K562 (cell line): ENCODE measurements at regions not wholly inside any gene's neighbourhood (a gene's known extent, or its start where the extent isn't known, plus 50 kb on each side); places are given as distances from the start of the nearest gene placed in this dataset.

ENCODE experiments used
- ATAC-seq: fragments of 200-7000 bp; cut with Tn5 transposase; 3 replicates; pipeline ENCODE4 v1.9.1; 2020; ENCODE audit warnings: moderate library complexity
- BruUV-seq: library from RNA; stranded (reverse); fragments of 400-500 nt; replicated peaks from 2 replicates; lab custom pipeline; 2021; lab: Mats Ljungman, UMichigan
- CTCF ChIA-PET: fragments of 300-600 bp; formaldehyde crosslinking; extraction: SDS; loops from one replicate; lab custom pipeline; 2021; ENCODE audit warnings: low intra/inter-chr PET ratio; lab: Yijun Ruan, JAX
- POLR2A ChIA-PET: fragments of 300-600, 350-650 bp; sonication (Branson Sonifier 250); formaldehyde crosslinking; extraction: SDS; loops from one replicate; lab custom pipeline; 2021; ENCODE audit warnings: antibody characterized with exemption, inconsistent platforms; lab: Yijun Ruan, JAX
- DNase-seq, 4 experiments: peaks; one replicate each; pipeline versions ENCODE4 v3.0.0 to v3.0.0-alpha.2; 2011 to 2018; ENCODE audit warnings: low spot score in 3 of 4, mixed read lengths in 3 of 4; ENCODE audit errors: extremely low read depth in 1 of 4
- FAIRE-seq: peaks from 2 replicates; lab custom pipeline; 2011; peaks lifted over from hg19 to GRCh38; lab: Jason Lieb, UNC
- H2AFZ ChIP-seq: 2 replicates; pipeline ENCODE4 v1.6.0; 2011; ENCODE audit warnings: low read depth, low read length, control low read depth, inconsistent platforms
- H3K27ac ChIP-seq: fragments of 200-600 bp; 3 replicates; pipeline ENCODE4 v1.8.0; 2011; ENCODE audit warnings: low read depth, mild to moderate bottlenecking, control low read depth, inconsistent platforms, low read length, moderate library complexity, mixed read lengths; ENCODE audit errors: extremely low read depth
- H3K27me3 ChIP-seq, 2 experiments: fragments of 300-600 bp in 1 of 2; 2 replicates in 1 of 2; 3 replicates in 1 of 2; pipeline versions ENCODE4 v1.6.0 to v1.8.0; 2011; ENCODE audit warnings: inconsistent platforms in 2 of 2, low read length in 2 of 2, mild to moderate bottlenecking in 1 of 2, mixed read lengths in 1 of 2, moderate library complexity in 1 of 2; ENCODE audit not compliant: control insufficient read depth in 2 of 2, insufficient read depth in 2 of 2
- H3K36me3 ChIP-seq: fragments of 300-600 bp; 3 replicates; pipeline ENCODE4 v1.8.0; 2011; ENCODE audit warnings: mild to moderate bottlenecking, low read length, inconsistent platforms; ENCODE audit not compliant: control insufficient read depth, insufficient read depth
- H3K4me1 ChIP-seq, 2 experiments: fragments of 200-600 bp in 1 of 2; replicated peaks in 1 of 2; 2 replicates in 1 of 2; 3 replicates in 1 of 2; pipeline versions ENCODE4 v1.5.1 to v1.8.0; 2011; ENCODE audit warnings: inconsistent platforms in 2 of 2, low read length in 2 of 2, mild to moderate bottlenecking in 1 of 2, mixed read lengths in 1 of 2, moderate library complexity in 1 of 2; ENCODE audit not compliant: control insufficient read depth in 2 of 2, insufficient read depth in 2 of 2
- H3K4me2 ChIP-seq: 2 replicates; pipeline ENCODE4 v1.6.1; 2011; ENCODE audit warnings: low read length, control low read depth, inconsistent platforms, mixed read lengths; ENCODE audit not compliant: insufficient read depth
- H3K4me3 ChIP-seq: fragments of 200-600 bp; sonication (generic), shearing (Covaris generic); 2 replicates; pipeline ENCODE4 v1.5.1; 2016; ENCODE audit warnings: control low read depth, inconsistent platforms
- H3K79me2 ChIP-seq: fragments of 200-600 bp; 3 replicates; pipeline ENCODE4 v1.8.0; 2011; ENCODE audit warnings: low read length, inconsistent platforms; ENCODE audit not compliant: control insufficient read depth, insufficient read depth
- H3K9ac ChIP-seq, 2 experiments: 2 replicates each; pipeline versions ENCODE4 v1.6.0 to v1.6.1; 2011; ENCODE audit warnings: low read depth in 2 of 2, low read length in 2 of 2, control low read depth in 1 of 2, inconsistent platforms in 1 of 2, mild to moderate bottlenecking in 1 of 2, mixed read lengths in 1 of 2; ENCODE audit not compliant: insufficient read depth in 1 of 2
- H3K9me1 ChIP-seq: one replicate; pipeline ENCODE4 v1.6.0; 2011; ENCODE audit warnings: inconsistent platforms, mild to moderate bottlenecking, low read length, moderate library complexity; ENCODE audit not compliant: control insufficient read depth, insufficient read depth
- H3K9me3 ChIP-seq: replicated peaks from 2 replicates; pipeline ENCODE4 v1.5.1; 2011; ENCODE audit warnings: low read depth, low read length, inconsistent platforms; ENCODE audit not compliant: control insufficient read depth, insufficient read depth
- H4K20me1 ChIP-seq: replicated peaks from 2 replicates; pipeline ENCODE4 v1.6.1; 2011; ENCODE audit warnings: low read length, inconsistent platforms, mixed read lengths; ENCODE audit not compliant: control insufficient read depth, insufficient read depth
- CTBP1 ChIP-seq: fragments of 450-650 bp; IDR thresholded peaks from 2 replicates; pipeline ENCODE4 v1.6.1; 2016; ENCODE audit warnings: borderline replicate concordance
- CTCF ChIP-seq, 3 experiments: IDR thresholded peaks in 2 of 3; conservative IDR thresholded peaks in 1 of 3; 2 replicates each; pipeline ENCODE4 v1.5.1; 2011 to 2012; ENCODE audit warnings: low read length in 3 of 3, mild to moderate bottlenecking in 3 of 3, control low read depth in 2 of 3, improper control_type of control experiment in 1 of 3, inconsistent platforms in 1 of 3, low read depth in 1 of 3, mixed read lengths in 1 of 3, moderate library complexity in 1 of 3; ENCODE audit not compliant: insufficient read depth in 2 of 3
- ETS2 ChIP-seq: IDR thresholded peaks from 2 replicates; pipeline ENCODE4 v1.6.1; 2016; ENCODE audit warnings: borderline replicate concordance, missing genetic modification characterization, mild to moderate bottlenecking, moderate library complexity, missing compliant biosample characterization; ENCODE audit not compliant: poor library complexity, severe bottlenecking
- KDM5B ChIP-seq: fragments of 200-600 bp; sonication (generic); IDR thresholded peaks from 2 replicates; pipeline ENCODE4 v1.6.1; 2012; ENCODE audit warnings: low read depth, mild to moderate bottlenecking, moderate library complexity, low read length, control low read depth, inconsistent platforms; ENCODE audit not compliant: insufficient replicate concordance
- KLF6 ChIP-seq: fragments of 250-450 bp; sonication (Bioruptor Pico); IDR thresholded peaks from 2 replicates; pipeline ENCODE4 v1.4.0; 2020; ENCODE audit warnings: mild to moderate bottlenecking, moderate library complexity, borderline replicate concordance
- MAFK ChIP-seq: IDR thresholded peaks from 2 replicates; pipeline ENCODE4 v1.6.1; 2011; ENCODE audit warnings: low read length, improper control_type of control experiment
- MECOM ChIP-seq: fragments of 250-450 bp; sonication (Bioruptor Pico); IDR thresholded peaks from 2 replicates; pipeline ENCODE4 v1.8.0; 2022; ENCODE audit warnings: inconsistent platforms
- SLC30A9 ChIP-seq: fragments of 250-450 bp; sonication (Bioruptor Pico); IDR thresholded peaks from 2 replicates; pipeline ENCODE4 v1.8.0; 2022; ENCODE audit warnings: mild to moderate bottlenecking, moderate library complexity
- SPI1 ChIP-seq: IDR thresholded peaks from 2 replicates; pipeline ENCODE4 v1.6.1; 2011; ENCODE audit warnings: low read depth, low read length, control low read depth, borderline replicate concordance
- ZNF766 ChIP-seq: fragments of 200-800 bp; sonication (Bioruptor generic); conservative IDR thresholded peaks from 2 replicates; pipeline ENCODE4 v1.6.1; 2016; ENCODE audit warnings: missing genetic modification characterization, missing compliant biosample characterization
- WGBS: fragments of 100-300 bp; shearing (Covaris generic); methylation state at CpG from one replicate; pipeline ENCODE4 v1.1.6; 2016; ENCODE audit warnings: low coverage, mixed read lengths; ENCODE audit not compliant: insufficient coverage; ENCODE audit errors: missing lambda C conversion rate; 5-methylcytosine and 5-hydroxymethylcytosine counted together
- in situ Hi-C: fragments of 300-500 bp; cut with MboI; formaldehyde crosslinking; loops from 4 replicates; pipeline ENCODE4 v1.15.0; 2018; ENCODE audit warnings: inconsistent platforms, mixed read lengths
- intact Hi-C: fragments of 100-400 bp; cut with micrococcal nuclease; formaldehyde crosslinking; loops from 2 replicates; pipeline ENCODE4 v1.14.2; 2022
- TF ChIP-seq, protein P1 (sequence below): sonication (generic); formaldehyde crosslinking; IDR thresholded peaks from 2 replicates; pipeline ENCODE4 v1.4.0; 2020; ENCODE audit warnings: mild to moderate bottlenecking, missing genetic modification reagents
- TF ChIP-seq, protein P2 (sequence below): sonication (generic); formaldehyde crosslinking; IDR thresholded peaks from 2 replicates; pipeline ENCODE4 v1.8.0; 2023; ENCODE audit warnings: missing genetic modification reagents, mild to moderate bottlenecking, borderline replicate concordance

DNA sequence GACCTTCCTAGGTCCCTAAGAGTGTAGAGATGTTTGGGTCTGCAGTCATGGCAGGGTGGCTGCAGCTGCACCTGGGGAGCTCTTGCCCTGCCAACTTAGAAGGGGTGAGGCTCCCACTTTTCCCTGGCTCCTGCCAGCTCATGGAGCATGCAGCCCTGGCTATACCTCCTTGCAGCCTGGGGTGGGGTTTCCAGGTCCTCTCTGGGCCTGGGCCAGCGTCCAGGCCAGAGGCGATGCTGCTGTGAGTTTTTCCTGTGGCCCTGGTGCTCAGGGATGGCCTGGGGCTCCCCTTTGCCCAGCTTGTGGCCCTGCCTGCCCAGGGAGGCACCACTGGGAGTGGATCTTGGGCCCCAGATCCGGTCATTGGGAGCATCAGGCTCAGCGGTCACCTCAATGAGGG, 109.8 kb upstream of the FAM180A start:
- H3K9ac ChIP-seq: no peak overlapping the region
- ATAC-seq: no peak
- H3K79me2 ChIP-seq: no peaks in the 10 kb centered on the region
- no peaks in the 10 kb centered on the region for H4K20me1 ChIP-seq
- FAIRE-seq: no peak
- no peaks in the 10 kb centered on the region for H3K36me3 ChIP-seq
- in situ Hi-C loops: no loop called here
- intact Hi-C loops: no loop called here
- H3K27ac ChIP-seq: no peak overlapping the region
- DNase-seq: no peak
- H3K27me3 ChIP-seq: peaks cover under 1 to 14% of the 10 kb centered on the region in 2 experiments; a peak in 3 of 5 replicates
- H3K9me3 ChIP-seq: no peaks in the 10 kb centered on the region
- H2AFZ ChIP-seq: no peak overlapping the region
- H3K4me3 ChIP-seq: no peak overlapping the region
- H3K4me1 ChIP-seq: peaks cover 0 to 4% of the 10 kb centered on the region in 2 experiments; a peak in 1 of 5 replicates
- BruUV-seq: no TSS peak
- WGBS: 0% methylated on average over 4 of the region's 4 CpGs
- H3K4me2 ChIP-seq: no peak overlapping the region
- ChIA-PET POLR2A (interaction anchor here (1.1 to 2.2 kb wide), 2 partner anchors 21 to 130 kb away, joined by 3 to 9 read pairs; no protein-coding TSS in a partner anchor), CTCF (no interaction called here)
- H3K9me1 ChIP-seq: no peaks in the 10 kb centered on the region
- TF ChIP-seq ZNF766 (no peak), SPI1 (no peak), CTBP1 (no peak), MECOM (CRISPR knock-in tag) (no peak), KLF6 (no peak), ETS2 (tag) (no peak), CTCF (IDR thresholded peaks at IDR 0.05 in 2 of 3, conservative IDR thresholded peaks at IDR 0.05 in 1 of 3; ENCODE audit: insufficient read depth in 2 of 3, low read depth in 1 of 3, low read length in 3 of 3) (no peak), MAFK (no peak), KDM5B (no peak), SLC30A9 (CRISPR knock-in tag) (no peak)
- TF ChIP-seq, protein P1, sequence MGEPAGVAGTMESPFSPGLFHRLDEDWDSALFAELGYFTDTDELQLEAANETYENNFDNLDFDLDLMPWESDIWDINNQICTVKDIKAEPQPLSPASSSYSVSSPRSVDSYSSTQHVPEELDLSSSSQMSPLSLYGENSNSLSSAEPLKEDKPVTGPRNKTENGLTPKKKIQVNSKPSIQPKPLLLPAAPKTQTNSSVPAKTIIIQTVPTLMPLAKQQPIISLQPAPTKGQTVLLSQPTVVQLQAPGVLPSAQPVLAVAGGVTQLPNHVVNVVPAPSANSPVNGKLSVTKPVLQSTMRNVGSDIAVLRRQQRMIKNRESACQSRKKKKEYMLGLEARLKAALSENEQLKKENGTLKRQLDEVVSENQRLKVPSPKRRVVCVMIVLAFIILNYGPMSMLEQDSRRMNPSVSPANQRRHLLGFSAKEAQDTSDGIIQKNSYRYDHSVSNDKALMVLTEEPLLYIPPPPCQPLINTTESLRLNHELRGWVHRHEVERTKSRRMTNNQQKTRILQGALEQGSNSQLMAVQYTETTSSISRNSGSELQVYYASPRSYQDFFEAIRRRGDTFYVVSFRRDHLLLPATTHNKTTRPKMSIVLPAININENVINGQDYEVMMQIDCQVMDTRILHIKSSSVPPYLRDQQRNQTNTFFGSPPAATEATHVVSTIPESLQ (CRISPR knock-in tag): no peak
- TF ChIP-seq, protein P2, sequence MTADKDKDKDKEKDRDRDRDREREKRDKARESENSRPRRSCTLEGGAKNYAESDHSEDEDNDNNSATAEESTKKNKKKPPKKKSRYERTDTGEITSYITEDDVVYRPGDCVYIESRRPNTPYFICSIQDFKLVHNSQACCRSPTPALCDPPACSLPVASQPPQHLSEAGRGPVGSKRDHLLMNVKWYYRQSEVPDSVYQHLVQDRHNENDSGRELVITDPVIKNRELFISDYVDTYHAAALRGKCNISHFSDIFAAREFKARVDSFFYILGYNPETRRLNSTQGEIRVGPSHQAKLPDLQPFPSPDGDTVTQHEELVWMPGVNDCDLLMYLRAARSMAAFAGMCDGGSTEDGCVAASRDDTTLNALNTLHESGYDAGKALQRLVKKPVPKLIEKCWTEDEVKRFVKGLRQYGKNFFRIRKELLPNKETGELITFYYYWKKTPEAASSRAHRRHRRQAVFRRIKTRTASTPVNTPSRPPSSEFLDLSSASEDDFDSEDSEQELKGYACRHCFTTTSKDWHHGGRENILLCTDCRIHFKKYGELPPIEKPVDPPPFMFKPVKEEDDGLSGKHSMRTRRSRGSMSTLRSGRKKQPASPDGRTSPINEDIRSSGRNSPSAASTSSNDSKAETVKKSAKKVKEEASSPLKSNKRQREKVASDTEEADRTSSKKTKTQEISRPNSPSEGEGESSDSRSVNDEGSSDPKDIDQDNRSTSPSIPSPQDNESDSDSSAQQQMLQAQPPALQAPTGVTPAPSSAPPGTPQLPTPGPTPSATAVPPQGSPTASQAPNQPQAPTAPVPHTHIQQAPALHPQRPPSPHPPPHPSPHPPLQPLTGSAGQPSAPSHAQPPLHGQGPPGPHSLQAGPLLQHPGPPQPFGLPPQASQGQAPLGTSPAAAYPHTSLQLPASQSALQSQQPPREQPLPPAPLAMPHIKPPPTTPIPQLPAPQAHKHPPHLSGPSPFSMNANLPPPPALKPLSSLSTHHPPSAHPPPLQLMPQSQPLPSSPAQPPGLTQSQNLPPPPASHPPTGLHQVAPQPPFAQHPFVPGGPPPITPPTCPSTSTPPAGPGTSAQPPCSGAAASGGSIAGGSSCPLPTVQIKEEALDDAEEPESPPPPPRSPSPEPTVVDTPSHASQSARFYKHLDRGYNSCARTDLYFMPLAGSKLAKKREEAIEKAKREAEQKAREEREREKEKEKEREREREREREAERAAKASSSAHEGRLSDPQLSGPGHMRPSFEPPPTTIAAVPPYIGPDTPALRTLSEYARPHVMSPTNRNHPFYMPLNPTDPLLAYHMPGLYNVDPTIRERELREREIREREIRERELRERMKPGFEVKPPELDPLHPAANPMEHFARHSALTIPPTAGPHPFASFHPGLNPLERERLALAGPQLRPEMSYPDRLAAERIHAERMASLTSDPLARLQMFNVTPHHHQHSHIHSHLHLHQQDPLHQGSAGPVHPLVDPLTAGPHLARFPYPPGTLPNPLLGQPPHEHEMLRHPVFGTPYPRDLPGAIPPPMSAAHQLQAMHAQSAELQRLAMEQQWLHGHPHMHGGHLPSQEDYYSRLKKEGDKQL (CRISPR knock-in tag): no peak
